ENCODE measurements at regions not wholly inside any gene's neighbourhood (a gene's known extent, or its start where the extent isn't known, plus 50 kb on each side); places are given as distances from the start of the nearest gene placed in this dataset.

GRCh38 chr10:84826704-84827103 is 498.3 kb downstream of the CCSER2 start:
- Histone ChIP-seq H3K79me2 (ENCODE audit: control insufficient read depth, insufficient read depth, low read length) (no peaks in the 10 kb centered on the region), H3K4me1 (ENCODE audit: control insufficient read depth, extremely low read depth, insufficient read depth, low read length) (no peaks in the 10 kb centered on the region), H3K36me3 (ENCODE audit: control insufficient read depth, insufficient read depth, low read length) (no peaks in the 10 kb centered on the region), H3K27ac (ENCODE audit: insufficient read depth, low read length) (no peak overlapping the region), H2AFZ (ENCODE audit: low read length) (no peak overlapping the region), H3K4me2 (ENCODE audit: extremely low read depth, insufficient read depth, low read length) (no peak overlapping the region), H3K9ac (ENCODE audit: insufficient read depth, low read length) (no peak overlapping the region), H3K9me3 (ENCODE audit: control insufficient read depth, insufficient read depth, low read depth, low read length) (no peaks in the 10 kb centered on the region), H4K20me1 (ENCODE audit: control insufficient read depth, extremely low read depth, insufficient read depth, low read length) (no peaks in the 10 kb centered on the region), H3K4me3 (replicated peaks in 1 of 4; ENCODE audit: control extremely low read depth in 1 of 4, insufficient read depth in 1 of 4, low read depth in 3 of 4, low read length in 4 of 4) (no peak overlapping the region), H3K27me3 (ENCODE audit: control insufficient read depth, insufficient read depth, low read length) (no peaks in the 10 kb centered on the region)
- DNase-seq (ENCODE audit: low read depth in 2 of 2) = peak in 1 of 2 donors; percentile 54
- no peak for TF ChIP-seq EZH2 (IDR thresholded peaks at IDR 0.05; ENCODE audit: low read length, missing control alignments)
- no peak for TF ChIP-seq CTCF (conservative IDR thresholded peaks at IDR 0.05 in 1 of 2, IDR thresholded peaks at IDR 0.05 in 1 of 2; ENCODE audit: low read depth in 1 of 2, low read length in 2 of 2)

GRCh38 chr10:84829131-84829530 is 500.7 kb downstream of the CCSER2 start:
- Histone ChIP-seq H2AFZ (ENCODE audit: low read length) (no peak overlapping the region), H3K4me2 (ENCODE audit: extremely low read depth, insufficient read depth, low read length) (no peak overlapping the region), H3K4me1 (ENCODE audit: control insufficient read depth, extremely low read depth, insufficient read depth, low read length) (no peaks in the 10 kb centered on the region), H3K36me3 (ENCODE audit: control insufficient read depth, insufficient read depth, low read length) (no peaks in the 10 kb centered on the region), H3K79me2 (ENCODE audit: control insufficient read depth, insufficient read depth, low read length) (no peaks in the 10 kb centered on the region), H3K27ac (ENCODE audit: insufficient read depth, low read length) (no peak overlapping the region), H3K4me3 (replicated peaks in 1 of 4; ENCODE audit: control extremely low read depth in 1 of 4, insufficient read depth in 1 of 4, low read depth in 3 of 4, low read length in 4 of 4) (no peak overlapping the region), H3K9ac (ENCODE audit: insufficient read depth, low read length) (no peak overlapping the region), H4K20me1 (ENCODE audit: control insufficient read depth, extremely low read depth, insufficient read depth, low read length) (no peaks in the 10 kb centered on the region), H3K9me3 (ENCODE audit: control insufficient read depth, insufficient read depth, low read depth, low read length) (no peaks in the 10 kb centered on the region), H3K27me3 (ENCODE audit: control insufficient read depth, insufficient read depth, low read length) (no peaks in the 10 kb centered on the region)
- DNase-seq (ENCODE audit: low read depth in 2 of 2) = peak in 1 of 2 donors; percentile 28
- no peak for TF ChIP-seq CTCF (conservative IDR thresholded peaks at IDR 0.05 in 1 of 2, IDR thresholded peaks at IDR 0.05 in 1 of 2; ENCODE audit: low read depth in 1 of 2, low read length in 2 of 2)
- TF ChIP-seq EZH2 (IDR thresholded peaks at IDR 0.05; ENCODE audit: low read length, missing control alignments) = no peak

GRCh38 chr10:84837041-84837812 is 508.8 kb downstream of the CCSER2 start:
- no peak for DNase-seq (ENCODE audit: low read depth in 2 of 2)

More at GRCh38 chr10:84837041-84837812, 508.8 kb downstream of the CCSER2 start:
- no peak overlapping the region for H3K4me2 ChIP-seq (ENCODE audit: extremely low read depth, insufficient read depth, low read length)
- H3K27ac ChIP-seq (ENCODE audit: insufficient read depth, low read length) = no peak overlapping the region
- H3K79me2 ChIP-seq (ENCODE audit: control insufficient read depth, insufficient read depth, low read length) = no peaks in the 10 kb centered on the region
- no peak for TF ChIP-seq EZH2 (IDR thresholded peaks at IDR 0.05; ENCODE audit: low read length, missing control alignments)
- TF ChIP-seq CTCF (conservative IDR thresholded peaks at IDR 0.05 in 1 of 2, IDR thresholded peaks at IDR 0.05 in 1 of 2; ENCODE audit: low read depth in 1 of 2, low read length in 2 of 2) = no peak
- H3K4me3 ChIP-seq (replicated peaks in 1 of 4; ENCODE audit: control extremely low read depth in 1 of 4, insufficient read depth in 1 of 4, low read depth in 3 of 4, low read length in 4 of 4) = no peak overlapping the region
- H2AFZ ChIP-seq (ENCODE audit: low read length) = no peak overlapping the region
- H4K20me1 ChIP-seq (ENCODE audit: control insufficient read depth, extremely low read depth, insufficient read depth, low read length) = no peaks in the 10 kb centered on the region
- H3K9ac ChIP-seq (ENCODE audit: insufficient read depth, low read length) = no peak overlapping the region
- no peaks in the 10 kb centered on the region for H3K27me3 ChIP-seq (ENCODE audit: control insufficient read depth, insufficient read depth, low read length)
- no peaks in the 10 kb centered on the region for H3K36me3 ChIP-seq (ENCODE audit: control insufficient read depth, insufficient read depth, low read length)
- no peaks in the 10 kb centered on the region for H3K9me3 ChIP-seq (ENCODE audit: control insufficient read depth, insufficient read depth, low read depth, low read length)
- no peaks in the 10 kb centered on the region for H3K4me1 ChIP-seq (ENCODE audit: control insufficient read depth, extremely low read depth, insufficient read depth, low read length)

Data from fibroblast of lung (primary cell).